Neural progenitor cell (in vitro differentiated cells): ENCODE measurements at regions not wholly inside any gene's neighbourhood (a gene's known extent, or its start where the extent isn't known, plus 50 kb on each side); places are given as distances from the start of the nearest gene placed in this dataset.

Source experiments
- CTCF ChIP-seq: fragments of 200-600 bp; sonication (generic); IDR thresholded peaks from 2 replicates; pipeline ENCODE4 v1.5.1; 2017; ENCODE audit warnings: antibody characterized with exemption, mild to moderate bottlenecking
- EZH2 ChIP-seq: fragments of 200-600 bp; sonication (generic); IDR thresholded peaks from 2 replicates; pipeline ENCODE4 v1.6.1; 2017; ENCODE audit warnings: antibody characterized with exemption, mild to moderate bottlenecking, moderate library complexity
- EZH2phosphoT487 ChIP-seq: fragments of 200-600 bp; sonication (generic); IDR thresholded peaks from 2 replicates; pipeline ENCODE4 v1.6.1; 2017; ENCODE audit warnings: antibody characterized with exemption

- TF ChIP-seq CTCF (no peak), EZH2 (no peak), EZH2phosphoT487 (no peak)
These were observed 66.6 kb upstream of the ZNF527 start for GRCh38 chr19:37304190-37304883.
